Endometrial microvascular endothelial cells (primary cell): ENCODE measurements at regions not wholly inside any gene's neighbourhood (a gene's known extent, or its start where the extent isn't known, plus 50 kb on each side); places are given as distances from the start of the nearest gene placed in this dataset.

Source experiments
- in situ Hi-C: cut with HindIII; loops from 2 replicates; pipeline ENCODE4 v1.10.0; 2017; ENCODE audit warnings: low sequenced_read_pairs, low pct_unique_long_range_greater_than_20kb; ENCODE audit errors: inconsistent ontology term

DNA sequence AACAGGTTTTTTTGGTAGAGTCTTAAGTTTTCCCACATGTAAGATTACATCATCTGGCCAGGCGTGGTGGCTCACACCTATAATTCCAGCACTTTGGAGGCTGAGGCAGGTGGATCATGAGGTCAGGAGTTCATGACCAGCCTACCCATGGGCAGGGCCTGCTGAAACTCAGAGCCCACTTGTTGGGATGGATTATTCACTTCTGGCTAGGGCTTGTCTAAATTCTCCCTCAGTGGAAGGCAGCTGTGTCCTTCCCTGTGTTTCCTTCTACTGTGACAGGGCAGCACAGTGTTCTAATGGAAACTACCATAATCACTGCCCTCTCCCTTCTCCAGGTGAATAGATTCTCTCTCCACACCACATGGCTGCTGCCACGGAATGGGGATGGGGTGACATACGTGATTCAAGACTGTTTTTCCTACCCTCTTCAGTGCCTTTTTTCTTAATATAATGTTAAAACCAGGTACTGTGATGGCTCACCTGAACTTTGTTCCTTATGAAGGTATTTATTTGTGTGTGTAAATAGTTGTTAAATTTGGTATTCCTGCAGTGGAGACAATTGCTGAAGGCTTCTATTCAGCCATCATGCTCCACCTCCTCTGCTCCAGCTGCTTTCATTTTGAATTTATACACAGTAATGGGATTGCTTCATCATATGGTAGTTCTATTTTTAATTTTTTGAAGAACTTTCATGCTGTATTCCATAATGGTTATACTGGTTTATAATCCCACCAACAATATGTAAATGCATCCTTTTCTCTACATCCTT is 287.2 kb upstream of the HS3ST1 start:
- in situ Hi-C loops: no loop called here

DNA sequence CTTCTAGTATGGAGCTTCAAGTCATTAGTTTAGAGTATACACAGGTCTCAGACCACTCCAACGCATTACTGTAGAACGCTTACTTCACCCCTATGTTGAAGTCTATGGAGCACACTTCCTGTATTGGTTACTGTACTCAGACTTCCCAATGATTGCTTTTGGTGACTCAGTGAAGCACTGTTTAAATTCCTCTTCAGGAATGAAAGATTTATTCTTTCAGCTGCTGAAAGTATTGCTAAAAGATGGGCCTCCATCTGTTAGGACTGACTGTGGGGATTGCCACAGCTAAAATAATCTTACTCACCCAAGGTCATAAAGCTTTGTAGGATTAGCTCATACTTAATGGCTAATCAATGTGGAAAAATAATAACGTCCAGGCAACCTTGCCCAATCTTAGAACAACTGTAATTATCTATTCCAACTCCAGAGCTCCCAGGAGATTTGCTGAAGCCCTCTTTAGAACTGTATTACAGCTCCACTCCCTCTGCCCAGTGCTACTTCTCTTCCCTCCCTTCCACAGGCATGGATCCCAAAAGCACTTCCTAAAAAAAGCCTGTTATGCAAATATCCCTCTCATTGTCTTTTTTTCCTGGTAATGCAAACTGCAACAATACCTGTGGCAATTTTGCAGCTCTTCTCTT is 281.9 kb upstream of the HS3ST1 start:
- in situ Hi-C loops: no loop called here

DNA sequence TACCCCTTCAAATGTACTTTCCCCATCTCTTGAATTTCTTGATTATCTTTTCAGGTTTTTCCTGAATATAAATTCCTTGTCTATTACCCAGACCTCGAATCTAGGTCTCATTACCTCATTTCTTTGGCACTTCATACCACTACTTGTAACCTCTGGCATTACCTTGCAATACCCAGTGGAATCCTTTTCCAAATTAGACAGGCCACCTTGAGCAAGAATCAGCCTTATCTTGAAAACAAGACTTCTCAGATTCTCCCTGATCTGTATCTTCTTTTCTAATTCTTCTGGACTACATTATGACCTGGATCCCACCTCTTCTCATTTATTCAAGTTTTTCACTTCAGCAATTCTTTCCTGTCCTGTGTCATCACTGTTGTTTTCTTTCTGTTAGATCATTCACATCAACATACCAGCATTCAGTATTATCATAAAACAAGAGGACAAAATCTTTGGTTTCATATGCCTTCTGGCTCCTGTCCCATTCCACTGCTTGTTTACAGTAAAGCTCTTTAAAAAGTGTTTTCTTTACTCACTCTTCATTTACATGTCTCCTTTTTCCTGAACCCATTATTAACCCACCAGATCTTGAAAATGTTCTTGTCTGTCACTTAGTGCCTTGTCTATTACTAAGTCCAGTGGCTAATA is 275.6 kb upstream of the HS3ST1 start:
- in situ Hi-C loops: no loop called here

DNA sequence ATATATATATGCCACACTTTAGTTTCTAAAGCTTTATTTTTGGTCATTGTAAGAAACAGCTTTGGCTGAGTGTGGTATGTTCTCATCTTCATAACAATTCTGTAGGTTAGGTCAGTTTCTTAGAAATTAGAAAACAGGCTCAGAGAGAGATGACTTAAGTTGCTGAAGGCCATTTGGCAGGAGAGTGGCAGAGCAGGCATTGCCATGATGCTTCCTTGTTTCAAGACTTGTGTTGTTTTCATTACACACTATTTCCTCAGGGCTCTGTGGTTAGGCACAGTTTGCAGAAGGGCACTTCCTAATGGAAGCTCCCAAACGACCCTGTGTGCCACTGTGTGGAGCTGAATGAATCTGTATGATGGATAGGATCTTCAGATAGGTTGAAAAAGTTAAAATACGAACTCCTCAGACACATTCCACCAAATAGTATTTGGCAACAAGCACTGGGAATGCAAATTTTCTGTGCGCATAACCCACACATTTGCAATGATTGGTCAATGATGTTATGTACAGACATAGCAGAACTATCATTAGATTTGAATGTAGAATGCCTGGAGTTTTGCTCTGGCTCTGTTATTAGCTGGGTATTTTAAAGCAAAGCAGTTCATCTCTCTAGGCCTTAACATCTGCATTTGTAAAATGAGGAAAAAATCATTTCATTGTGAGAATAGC is 274.3 kb upstream of the HS3ST1 start:
- in situ Hi-C loops: no loop called here

DNA sequence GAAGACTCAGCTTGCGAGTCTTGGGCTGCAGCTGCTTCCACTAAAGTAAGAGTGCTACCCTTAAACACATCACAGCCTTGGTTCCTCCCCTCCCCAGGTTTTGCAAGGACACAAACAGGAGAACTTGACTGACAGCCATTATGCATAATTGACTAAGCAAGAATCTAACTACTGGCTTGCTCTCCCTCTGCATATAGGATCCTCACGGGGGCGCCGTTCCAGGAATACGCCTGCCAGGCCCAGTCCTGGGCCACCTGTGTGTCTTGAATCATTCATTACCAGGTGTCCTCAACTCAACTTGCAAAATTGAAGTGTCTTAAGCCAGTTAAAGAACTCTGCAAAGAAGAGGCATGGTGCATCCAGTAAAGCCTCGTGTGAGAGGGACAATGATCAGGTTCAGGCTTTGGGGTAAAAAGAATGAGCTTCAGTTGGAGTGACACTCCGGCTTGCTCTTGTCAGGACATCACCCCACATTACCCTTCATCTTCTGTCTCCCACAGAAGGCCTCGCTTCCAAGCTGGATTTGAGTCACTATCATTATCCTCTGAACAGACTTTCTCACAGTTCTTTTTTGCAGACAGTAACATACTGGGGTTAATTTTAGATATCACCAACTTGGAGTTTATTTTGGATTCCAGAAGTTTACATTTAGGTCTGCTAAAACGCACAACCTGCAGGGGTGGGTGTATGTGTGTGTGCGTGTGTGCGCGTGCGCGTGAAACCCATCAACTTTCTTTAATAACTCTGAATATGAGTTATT is 273.5 kb upstream of the HS3ST1 start:
- in situ Hi-C loops: no loop called here

DNA sequence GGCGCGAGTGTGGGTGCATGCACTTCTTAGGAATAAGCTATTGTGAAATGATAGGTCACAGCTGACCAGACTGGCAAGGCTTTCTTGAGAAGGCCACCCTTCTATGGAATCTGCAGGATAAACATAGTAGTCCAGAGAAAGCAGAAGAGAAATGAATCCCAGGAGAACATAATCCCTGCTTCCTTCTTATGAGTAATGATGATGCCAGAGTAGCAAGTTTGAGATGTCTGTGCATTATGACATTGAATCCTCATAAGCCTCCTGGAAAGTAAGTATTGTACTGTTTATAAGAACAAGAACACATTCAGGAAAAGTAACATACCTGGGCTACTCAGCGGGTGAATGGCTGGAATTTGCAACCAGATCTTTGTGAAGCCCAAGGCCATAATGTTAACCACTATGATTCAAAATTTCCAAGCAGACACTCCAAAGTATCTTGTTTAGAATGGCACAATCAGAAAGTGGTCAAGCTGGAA is 272.1 kb upstream of the HS3ST1 start:
- in situ Hi-C loops: no loop called here

DNA sequence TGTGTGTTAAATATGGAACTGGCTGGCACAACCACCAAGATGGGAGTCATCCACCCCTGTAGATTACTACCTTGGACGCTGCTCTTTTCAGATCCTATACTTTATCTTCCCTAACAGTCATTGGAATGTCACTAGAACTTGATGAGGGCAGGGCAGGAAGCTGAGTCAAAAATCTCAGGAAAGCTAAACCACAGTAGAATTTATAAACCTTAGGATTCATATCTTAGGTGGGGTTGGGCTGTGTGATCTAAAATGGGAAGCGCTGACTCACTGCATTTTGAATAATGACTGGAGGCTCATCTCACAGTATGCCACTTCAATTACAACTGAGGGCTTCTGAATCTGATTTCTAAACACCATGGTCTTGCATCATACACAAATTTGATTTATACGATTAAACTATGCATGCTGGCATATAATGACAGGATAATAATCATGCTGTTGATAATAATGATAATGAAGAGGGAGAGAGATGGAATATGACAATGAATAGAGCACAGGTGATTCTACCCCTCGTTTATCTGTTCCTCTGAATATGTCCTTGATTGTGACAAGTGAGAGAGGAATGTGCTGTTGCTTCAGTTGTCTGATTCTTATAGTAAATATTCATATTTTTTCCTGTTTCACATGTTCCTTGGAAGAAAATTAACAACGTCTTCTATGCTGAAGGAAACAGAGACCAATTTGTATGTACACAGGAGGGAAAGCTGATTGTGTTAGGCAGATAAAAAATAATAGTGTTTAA is 270.3 kb upstream of the HS3ST1 start:
- in situ Hi-C loops: no loop called here

DNA sequence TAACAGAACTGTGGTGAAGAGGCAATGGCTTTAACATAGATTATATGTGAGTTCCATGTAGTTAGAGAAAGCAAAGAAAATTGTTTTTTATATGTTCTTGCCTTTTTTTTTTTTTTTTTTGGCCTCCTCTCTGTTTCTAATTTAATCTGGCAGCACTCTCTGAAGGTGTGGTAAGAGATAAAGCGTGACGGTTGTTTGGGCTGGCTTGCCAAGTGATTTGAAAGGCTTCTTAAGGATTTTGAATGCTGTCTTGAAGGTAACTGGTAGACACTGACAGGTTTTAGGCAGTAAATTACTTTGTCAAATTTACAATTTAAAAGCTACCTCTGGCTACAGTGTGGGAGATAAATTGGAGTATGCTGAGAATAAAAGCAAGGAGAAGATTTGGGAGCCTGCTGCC is 269.3 kb upstream of the HS3ST1 start:
- in situ Hi-C loops: no loop called here

DNA sequence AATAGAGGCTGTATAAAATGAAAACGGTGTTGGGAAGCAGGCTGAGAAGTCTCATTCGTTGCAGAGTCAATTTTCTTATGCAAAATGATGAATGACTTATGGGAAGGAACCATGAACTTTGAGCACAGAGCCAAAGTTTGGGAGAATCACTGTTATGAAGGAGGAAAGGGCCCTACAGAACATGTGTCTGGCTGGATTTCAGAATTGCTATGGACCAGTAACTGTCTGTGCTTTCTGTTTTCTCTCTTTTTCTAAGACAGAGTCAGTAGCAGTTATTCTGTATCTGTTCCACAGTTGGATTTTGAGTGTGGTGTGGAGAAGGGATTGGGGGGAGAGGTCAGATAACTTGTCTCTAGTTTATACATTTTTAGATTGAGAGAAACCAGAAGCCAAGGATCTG is 265.0 kb upstream of the HS3ST1 start:
- in situ Hi-C loops: no loop called here

DNA sequence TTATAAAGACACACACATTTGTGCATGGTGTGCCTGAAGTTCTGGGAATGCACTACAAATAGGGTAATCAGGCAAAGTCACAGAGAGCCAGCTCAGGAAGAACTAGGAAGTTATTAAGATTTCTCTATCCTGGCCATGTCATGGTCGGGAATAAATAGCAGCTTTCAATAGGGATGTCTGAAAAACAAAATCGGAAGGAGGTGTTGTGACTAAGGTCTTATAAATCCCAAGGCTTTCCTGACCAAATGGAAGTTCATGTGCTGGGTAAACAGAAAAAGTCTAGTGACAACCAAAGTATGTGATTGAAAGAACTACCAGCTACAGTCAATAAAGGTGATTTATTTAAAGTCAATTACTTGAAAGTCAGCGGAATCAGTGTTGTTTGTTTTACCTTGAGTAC is 262.5 kb upstream of the HS3ST1 start:
- in situ Hi-C loops: no loop called here

DNA sequence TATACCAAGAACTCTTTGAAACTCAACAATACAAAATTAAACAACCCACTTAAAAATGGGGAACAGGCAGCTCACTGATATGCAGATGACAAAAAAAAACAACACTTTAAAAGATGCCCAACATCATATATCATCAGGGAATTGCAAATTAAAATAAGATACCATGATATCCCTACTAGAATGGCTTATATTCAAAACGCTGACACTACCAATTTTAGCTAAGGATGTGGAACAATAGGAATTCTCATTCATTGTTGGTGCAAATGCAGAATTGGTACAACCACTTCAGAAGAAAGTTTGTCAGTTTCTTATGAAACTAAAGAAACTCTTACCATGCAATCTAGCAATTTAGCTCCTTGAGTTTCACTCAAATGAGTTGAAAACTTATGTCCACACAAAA is 259.0 kb upstream of the HS3ST1 start:
- in situ Hi-C loops: no loop called here

DNA sequence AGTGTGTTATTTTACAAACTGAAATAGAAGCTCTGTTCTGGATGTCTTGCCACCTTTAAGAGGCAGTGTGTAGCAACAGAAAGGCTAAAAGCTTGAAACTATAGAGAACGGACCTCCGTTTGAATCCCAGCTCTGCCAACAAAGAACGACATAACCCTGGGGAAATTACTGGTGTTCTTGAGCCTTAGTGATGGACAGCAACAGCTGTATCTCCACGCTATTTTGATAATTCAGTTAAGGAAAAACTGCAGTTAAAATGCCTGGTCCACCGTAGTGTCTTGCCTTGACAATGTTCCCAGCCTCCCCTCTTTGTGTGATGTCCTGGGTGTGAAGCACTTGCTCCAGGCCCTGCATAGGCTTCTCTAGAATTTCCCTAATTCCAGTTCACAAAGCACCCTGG is 256.8 kb upstream of the HS3ST1 start:
- in situ Hi-C loops: no loop called here

DNA sequence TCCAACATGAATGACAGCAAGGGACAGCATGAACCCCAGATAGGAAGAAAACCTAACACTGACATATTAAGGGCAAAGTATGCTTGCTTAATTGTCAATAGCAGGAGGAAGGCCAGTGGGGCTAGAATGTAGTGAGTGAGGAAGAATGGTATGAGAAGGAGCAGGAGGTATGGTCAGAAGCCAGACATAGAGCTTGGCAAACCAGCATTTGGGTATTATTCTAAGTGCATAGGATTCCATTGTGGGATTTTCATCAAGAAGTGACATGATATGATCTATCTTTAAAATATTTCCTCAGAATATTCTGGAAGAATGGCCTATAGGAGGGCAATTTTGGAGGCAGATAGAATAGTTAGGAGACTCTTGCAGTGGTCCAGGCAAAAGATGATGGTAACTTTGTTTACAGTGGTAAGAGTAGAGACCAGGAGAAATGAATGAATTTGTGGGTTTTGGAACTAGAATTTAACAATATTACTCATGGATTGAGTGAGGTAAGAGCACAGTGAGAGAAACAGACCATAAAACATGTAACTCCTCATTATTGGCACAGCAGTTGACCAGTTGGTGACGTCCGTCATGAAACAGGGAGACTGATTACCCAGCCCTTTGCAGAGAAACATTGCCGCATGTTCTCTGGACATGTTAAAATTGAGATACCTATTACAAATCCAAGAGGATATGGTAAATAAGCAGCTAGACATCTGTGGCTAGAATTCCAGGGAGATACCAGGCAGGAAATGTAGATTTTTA is 246.5 kb upstream of the HS3ST1 start:
- in situ Hi-C loops: no loop called here

DNA sequence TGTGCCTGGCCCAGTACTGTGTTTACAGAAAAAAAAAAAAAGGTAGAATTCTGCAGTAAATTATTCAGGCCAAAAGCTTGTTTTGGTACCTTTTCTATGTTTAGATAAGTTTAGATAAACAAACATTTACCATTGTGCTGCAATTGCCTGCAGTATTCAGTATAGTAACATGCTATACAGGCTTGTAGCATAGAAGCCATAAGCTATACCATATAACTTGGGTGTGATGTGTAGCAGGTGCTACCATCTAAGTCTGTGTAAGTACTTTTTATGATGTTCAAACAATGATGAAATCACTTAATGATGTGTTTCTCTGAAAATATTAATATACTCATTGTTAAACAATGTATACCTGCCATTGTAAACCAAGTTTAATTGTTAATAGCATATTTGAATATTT is 241.6 kb upstream of the HS3ST1 start:
- in situ Hi-C loops: no loop called here

DNA sequence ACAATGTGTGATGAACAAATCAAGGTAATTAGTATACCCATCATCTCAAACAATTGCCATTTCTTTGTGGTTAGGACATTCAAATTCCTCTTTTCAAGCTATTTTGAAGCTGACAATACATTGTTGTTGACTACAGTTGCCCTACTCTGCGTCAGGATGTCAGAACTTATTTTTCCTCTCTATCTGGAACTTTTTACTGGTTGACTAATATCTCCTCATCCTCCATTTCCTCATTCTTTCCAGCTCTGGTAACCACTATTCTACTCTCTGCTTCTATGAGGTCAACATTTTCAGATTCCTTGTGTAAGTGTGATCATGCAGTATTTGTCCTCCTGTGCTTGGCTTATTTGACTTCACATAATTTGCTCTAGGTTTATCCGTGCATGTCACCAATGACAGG is 240.5 kb upstream of the HS3ST1 start:
- in situ Hi-C loops: no loop called here

DNA sequence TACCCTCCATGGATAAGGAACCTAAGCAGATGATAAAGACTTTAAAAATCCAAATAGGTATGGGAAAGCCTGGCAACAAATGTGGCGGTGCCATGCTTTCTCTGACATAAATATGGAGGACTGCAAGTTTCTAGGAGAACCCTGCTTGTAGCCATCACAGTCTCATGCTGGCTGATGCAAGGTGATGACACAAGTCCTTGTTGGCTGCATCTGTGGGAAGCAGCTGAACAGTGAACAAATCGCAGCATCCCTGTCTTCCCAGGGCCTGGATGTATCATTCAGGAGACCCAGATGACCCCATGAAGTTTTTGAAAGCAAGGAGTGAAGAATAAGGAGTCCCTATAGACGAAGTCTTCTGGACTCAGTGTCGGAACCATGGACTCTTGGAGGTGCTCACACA is 234.4 kb upstream of the HS3ST1 start:
- in situ Hi-C loops: no loop called here

DNA sequence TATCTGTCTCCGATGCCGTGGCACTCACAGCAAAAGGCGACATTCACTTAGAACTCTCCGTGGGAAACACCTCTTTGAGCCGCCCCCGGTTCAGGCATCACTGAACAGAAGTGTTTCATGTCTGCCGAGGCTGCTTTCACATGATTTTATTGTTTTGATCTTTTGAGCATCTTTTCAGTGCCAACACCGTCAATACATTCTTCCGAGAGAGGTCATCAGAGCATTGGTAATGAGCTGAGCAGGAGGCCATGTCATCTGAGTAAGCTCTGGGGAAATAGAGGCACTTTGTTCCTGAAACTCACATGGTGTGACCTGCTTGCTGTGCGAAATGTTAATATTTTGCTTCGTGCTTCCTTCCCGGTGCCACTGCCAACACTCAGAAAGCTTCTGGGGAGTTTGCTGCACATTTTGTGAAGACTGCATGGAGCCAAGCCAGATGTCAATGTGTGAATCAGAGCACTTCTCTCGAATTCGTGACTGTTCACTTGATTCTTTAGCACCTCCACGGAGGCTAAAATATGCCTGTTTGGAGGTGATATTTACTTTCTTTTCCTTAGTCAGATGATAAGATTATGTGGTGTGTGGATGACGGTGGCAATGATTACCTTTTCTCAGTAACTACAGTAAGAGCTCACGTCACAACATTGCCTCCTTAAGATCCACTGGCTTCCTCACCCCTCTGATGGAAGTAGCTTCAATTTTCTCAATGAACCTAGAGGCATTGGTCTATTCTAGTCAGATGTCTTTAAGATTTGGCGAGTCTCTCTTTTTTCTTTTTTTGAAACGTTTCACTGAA is 222.3 kb upstream of the HS3ST1 start:
- in situ Hi-C loops: no loop called here
